Endodermal cell (in vitro differentiated cells): ENCODE measurements at regions not wholly inside any gene's neighbourhood (a gene's known extent, or its start where the extent isn't known, plus 50 kb on each side); places are given as distances from the start of the nearest gene placed in this dataset.

ENCODE experiments used
- DNase-seq: peaks from one replicate; pipeline ENCODE4 v3.0.0-alpha.2; 2017
- H3K27ac ChIP-seq: 2 replicates; pipeline ENCODE4 v1.5.1; 2013; ENCODE audit warnings: mild to moderate bottlenecking, low read depth, low read length, moderate library complexity
- H3K27me3 ChIP-seq: 2 replicates; pipeline ENCODE4 v1.6.1; 2013; ENCODE audit warnings: mild to moderate bottlenecking, low read length, moderate library complexity; ENCODE audit not compliant: insufficient read depth, control insufficient read depth, poor library complexity, severe bottlenecking
- H3K36me3 ChIP-seq: 2 replicates; pipeline ENCODE4 v1.7.0; 2013; ENCODE audit warnings: mild to moderate bottlenecking, low read length, moderate library complexity; ENCODE audit not compliant: control insufficient read depth, insufficient read depth
- H3K4me1 ChIP-seq: one replicate; pipeline ENCODE4 v1.7.0; 2013; ENCODE audit warnings: low read length; ENCODE audit not compliant: control insufficient read depth, insufficient read depth
- H3K4me3 ChIP-seq: 2 replicates; pipeline ENCODE4 v1.5.1; 2013; ENCODE audit warnings: mild to moderate bottlenecking, low read length, moderate library complexity
- H3K9ac ChIP-seq: 2 replicates; pipeline ENCODE4 v1.6.1; 2013; ENCODE audit warnings: mild to moderate bottlenecking, low read length, moderate library complexity; ENCODE audit not compliant: poor library complexity, severe bottlenecking; ENCODE audit errors: extremely low read depth
- H3K9me3 ChIP-seq: 2 replicates; pipeline ENCODE4 v1.6.1; 2013; ENCODE audit warnings: mild to moderate bottlenecking, low read length, moderate library complexity; ENCODE audit not compliant: control insufficient read depth
- H3K27ac Mint-ChIP-seq: 2 replicates; pipeline ENCODE4 v1.8.0; 2020; ENCODE audit warnings: mixed read lengths
- H3K27me3 Mint-ChIP-seq: 2 replicates; pipeline ENCODE4 v1.8.0; 2021; ENCODE audit warnings: mild to moderate bottlenecking, mixed read lengths; ENCODE audit not compliant: insufficient read depth
- H3K36me3 Mint-ChIP-seq: 2 replicates; pipeline ENCODE4 v1.8.0; 2020; ENCODE audit warnings: low read depth, mixed read lengths
- H3K4me1 Mint-ChIP-seq: 2 replicates; pipeline ENCODE4 v1.8.0; 2020; ENCODE audit warnings: mixed read lengths
- H3K4me3 Mint-ChIP-seq: 2 replicates; pipeline ENCODE4 v1.8.0; 2020; ENCODE audit warnings: mild to moderate bottlenecking, moderate library complexity, mixed read lengths
- H3K9me3 Mint-ChIP-seq: 2 replicates; pipeline ENCODE4 v1.8.0; 2020; ENCODE audit warnings: mild to moderate bottlenecking, mixed read lengths
- CTCF ChIP-seq: fragments of 200-600 bp; sonication (generic); conservative IDR thresholded peaks from 2 replicates; pipeline ENCODE4 v1.5.0; 2021; ENCODE audit warnings: antibody characterized with exemption, mild to moderate bottlenecking
- WGBS, 2 experiments: methylation state at CpG; one replicate each; pipeline versions ENCODE4 v1.1.5 to v1.1.7; 2013; ENCODE audit warnings: missing lambda C conversion rate in 2 of 2, mixed read lengths in 1 of 2; ENCODE audit not compliant: insufficient coverage in 1 of 2, insufficient read length in 1 of 2; 5-methylcytosine and 5-hydroxymethylcytosine counted together

DNA sequence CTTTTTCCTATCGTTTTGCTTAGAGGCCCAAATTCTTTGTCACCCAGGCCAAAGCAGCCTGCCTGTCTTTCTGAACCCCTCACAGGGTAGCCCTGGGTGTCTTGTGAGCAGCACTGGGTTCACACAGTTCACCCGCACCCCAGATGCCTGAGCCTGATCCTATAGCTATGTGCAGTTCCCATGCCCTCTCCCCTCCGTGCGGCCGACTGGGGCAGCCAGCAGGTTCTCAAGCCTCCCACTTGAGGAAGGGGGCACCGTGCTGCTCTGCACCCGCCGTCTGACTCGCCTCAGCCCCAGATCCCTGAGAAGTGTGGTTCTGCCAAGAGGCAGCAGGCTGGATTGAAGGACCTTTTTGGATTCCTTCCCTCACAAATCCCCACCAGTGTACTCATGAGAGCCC lies 89.0 kb downstream of the PSMB1 start:
- H3K36me3 Mint-ChIP-seq = no peaks in the 10 kb centered on the region
- Histone ChIP-seq H3K9me3 (peaks cover 13% of the 10 kb centered on the region), H3K4me1 (no peaks in the 10 kb centered on the region), H3K4me3 (no peak overlapping the region), H3K27ac (no peak overlapping the region), H3K27me3 (no peaks in the 10 kb centered on the region), H3K36me3 (no peaks in the 10 kb centered on the region), H3K9ac (no peak overlapping the region)
- TF ChIP-seq CTCF = no peak
- peak overlapping the region; percentile 35 for H3K27ac Mint-ChIP-seq
- no peak for DNase-seq
- no peak overlapping the region for H3K4me3 Mint-ChIP-seq
- peaks cover 13% of the 10 kb centered on the region for H3K9me3 Mint-ChIP-seq
- peaks cover 9% of the 10 kb centered on the region for H3K4me1 Mint-ChIP-seq
- WGBS, 2 experiments = 82 to 90% methylated on average over 8 to 9 of the region's 9 CpGs
- peaks cover 5% of the 10 kb centered on the region for H3K27me3 Mint-ChIP-seq

- no peaks in the 10 kb centered on the region for H3K36me3 Mint-ChIP-seq
- Histone ChIP-seq H3K36me3 (no peaks in the 10 kb centered on the region), H3K4me1 (no peaks in the 10 kb centered on the region), H3K27me3 (no peaks in the 10 kb centered on the region), H3K27ac (no peak overlapping the region), H3K9ac (no peak overlapping the region), H3K9me3 (peaks cover 13% of the 10 kb centered on the region), H3K4me3 (no peak overlapping the region)
- H3K27me3 Mint-ChIP-seq = peaks cover 5% of the 10 kb centered on the region
- 90% methylated on average over 5 to 22 of the region's 22 CpGs for WGBS, 2 experiments
- TF ChIP-seq CTCF = no peak
- peak; percentile 51 for DNase-seq
- peaks cover 9% of the 10 kb centered on the region for H3K4me1 Mint-ChIP-seq
- H3K9me3 Mint-ChIP-seq = peaks cover 10% of the 10 kb centered on the region
- H3K4me3 Mint-ChIP-seq = no peak overlapping the region
- H3K27ac Mint-ChIP-seq = no peak overlapping the region
These were observed 89.9 kb downstream of the PSMB1 start for GRCh38 chr6:170463101-170463721.

DNA sequence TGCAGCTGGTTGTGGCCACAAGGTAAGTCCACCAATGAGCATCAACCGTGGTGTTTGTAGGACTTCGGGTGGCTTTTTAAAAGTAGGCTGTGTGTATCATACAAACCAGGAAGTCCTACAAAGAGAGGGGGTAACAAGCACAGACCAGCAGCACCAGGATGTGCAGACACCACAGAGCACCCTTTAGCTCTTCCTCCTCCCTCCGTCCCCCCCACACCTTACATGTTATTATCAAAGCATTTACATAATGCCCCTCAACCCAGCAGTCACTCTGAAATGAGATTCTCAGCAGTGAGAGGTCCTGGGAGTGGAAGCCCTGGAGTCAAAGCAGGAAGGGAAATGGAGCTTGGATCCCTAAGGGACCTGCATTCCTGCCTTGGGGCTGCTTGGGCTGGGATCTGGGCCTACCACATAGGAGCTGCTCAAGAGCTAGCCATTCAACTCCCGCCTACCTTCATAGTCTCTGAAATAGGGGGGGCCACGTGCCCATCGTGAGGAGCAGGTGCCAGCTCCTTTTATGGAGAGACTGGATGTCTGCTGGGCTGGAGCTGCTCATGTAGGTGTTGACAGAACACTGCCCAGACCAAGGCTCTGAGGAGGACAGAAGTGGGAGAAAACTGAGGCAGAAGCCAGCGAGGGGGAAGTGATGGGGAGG lies 90.6 kb downstream of the PSMB1 start:
- H3K27me3 Mint-ChIP-seq = peaks cover 5% of the 10 kb centered on the region
- Histone ChIP-seq H3K27ac (no peak overlapping the region), H3K9ac (no peak overlapping the region), H3K4me3 (no peak overlapping the region), H3K36me3 (no peaks in the 10 kb centered on the region), H3K27me3 (no peaks in the 10 kb centered on the region), H3K4me1 (no peaks in the 10 kb centered on the region), H3K9me3 (peaks cover 8% of the 10 kb centered on the region)
- peak; percentile 41 for DNase-seq
- no peak overlapping the region for H3K27ac Mint-ChIP-seq
- no peaks in the 10 kb centered on the region for H3K36me3 Mint-ChIP-seq
- peaks cover 9% of the 10 kb centered on the region for H3K4me1 Mint-ChIP-seq
- H3K9me3 Mint-ChIP-seq = peaks cover 3% of the 10 kb centered on the region
- TF ChIP-seq CTCF = no peak
- 92 to 93% methylated on average over 5 to 7 of the region's 7 CpGs for WGBS, 2 experiments
- H3K4me3 Mint-ChIP-seq = no peak overlapping the region
